ENCODE measurements at regions not wholly inside any gene's neighbourhood (a gene's known extent, or its start where the extent isn't known, plus 50 kb on each side); places are given as distances from the start of the nearest gene placed in this dataset.

- TF ChIP-seq POLR2A (IDR thresholded peaks at IDR 0.05) (no peak), CTCF (IDR thresholded peaks at IDR 0.05) (no peak), POLR2AphosphoS5 (IDR thresholded peaks at IDR 0.05) (no peak)
These were observed 126.6 kb upstream of the CREB1 start for GRCh38 chr2:207403141-207403540.

Measured in breast epithelium (tissue), 3 donors.